Fibroblast of lung (primary cell): ENCODE measurements at regions not wholly inside any gene's neighbourhood (a gene's known extent, or its start where the extent isn't known, plus 50 kb on each side); places are given as distances from the start of the nearest gene placed in this dataset.

Source experiments
- DNase-seq, 2 donors: peaks; one replicate each; pipeline versions ENCODE4 v3.0.0 to v3.0.0-alpha.2; 2010; ENCODE audit warnings: low read depth in 2 of 2
- H2AFZ ChIP-seq: 2 replicates; pipeline ENCODE4 v1.5.1; 2012; ENCODE audit warnings: low read length, control low read depth, inconsistent platforms
- H3K27ac ChIP-seq: 2 replicates; pipeline ENCODE4 v1.5.1; 2011; ENCODE audit warnings: low read length, control low read depth; ENCODE audit not compliant: insufficient read depth
- H3K27me3 ChIP-seq: 2 replicates; pipeline ENCODE4 v1.5.1; 2011; ENCODE audit warnings: mild to moderate bottlenecking, low read length; ENCODE audit not compliant: control insufficient read depth, insufficient read depth
- H3K36me3 ChIP-seq: 2 replicates; pipeline ENCODE4 v1.5.1; 2011; ENCODE audit warnings: low read length; ENCODE audit not compliant: control insufficient read depth, insufficient read depth
- H3K4me1 ChIP-seq: 2 replicates; pipeline ENCODE4 v1.5.1; 2011; ENCODE audit warnings: low read length; ENCODE audit not compliant: control insufficient read depth, insufficient read depth; ENCODE audit errors: extremely low read depth
- H3K4me2 ChIP-seq: 2 replicates; pipeline ENCODE4 v1.5.1; 2011; ENCODE audit warnings: low read length, control low read depth; ENCODE audit not compliant: insufficient read depth; ENCODE audit errors: extremely low read depth
- H3K4me3 ChIP-seq, 4 experiments: fragments of 200-600 bp in 1 of 4; sonication (generic) in 1 of 4; replicated peaks in 1 of 4; 2 replicates each; pipeline ENCODE4 v1.5.1; 2011 to 2016; ENCODE audit warnings: low read length in 4 of 4, low read depth in 3 of 4, mild to moderate bottlenecking in 3 of 4, control low read depth in 2 of 4, inconsistent platforms in 1 of 4, mixed read lengths in 1 of 4; ENCODE audit not compliant: insufficient read depth in 1 of 4; ENCODE audit errors: control extremely low read depth in 1 of 4
- H3K79me2 ChIP-seq: 2 replicates; pipeline ENCODE4 v1.5.1; 2012; ENCODE audit warnings: mild to moderate bottlenecking, low read length, inconsistent platforms; ENCODE audit not compliant: control insufficient read depth, insufficient read depth
- H3K9ac ChIP-seq: 2 replicates; pipeline ENCODE4 v1.5.1; 2011; ENCODE audit warnings: mild to moderate bottlenecking, low read length, control low read depth; ENCODE audit not compliant: insufficient read depth
- H3K9me3 ChIP-seq: 2 replicates; pipeline ENCODE4 v1.5.1; 2012; ENCODE audit warnings: low read depth, low read length; ENCODE audit not compliant: control insufficient read depth, insufficient read depth
- H4K20me1 ChIP-seq: 2 replicates; pipeline ENCODE4 v1.5.1; 2011; ENCODE audit warnings: low read length; ENCODE audit not compliant: control insufficient read depth, insufficient read depth; ENCODE audit errors: extremely low read depth
- EZH2 ChIP-seq: IDR thresholded peaks from 2 replicates; pipeline ENCODE4 v1.5.1; 2012; ENCODE audit warnings: low read length, control low read depth, mild to moderate bottlenecking; ENCODE audit errors: missing control alignments
- TF ChIP-seq, protein P1 (sequence below), 2 donors: IDR thresholded peaks in 1 of 2; conservative IDR thresholded peaks in 1 of 2; 1 replicate in 1 of 2; 2 replicates in 1 of 2; pipeline ENCODE4 v1.5.1; 2011 to 2012; ENCODE audit warnings: low read length in 2 of 2, control low read depth in 1 of 2, inconsistent platforms in 1 of 2, low read depth in 1 of 2, mild to moderate bottlenecking in 1 of 2

DNA sequence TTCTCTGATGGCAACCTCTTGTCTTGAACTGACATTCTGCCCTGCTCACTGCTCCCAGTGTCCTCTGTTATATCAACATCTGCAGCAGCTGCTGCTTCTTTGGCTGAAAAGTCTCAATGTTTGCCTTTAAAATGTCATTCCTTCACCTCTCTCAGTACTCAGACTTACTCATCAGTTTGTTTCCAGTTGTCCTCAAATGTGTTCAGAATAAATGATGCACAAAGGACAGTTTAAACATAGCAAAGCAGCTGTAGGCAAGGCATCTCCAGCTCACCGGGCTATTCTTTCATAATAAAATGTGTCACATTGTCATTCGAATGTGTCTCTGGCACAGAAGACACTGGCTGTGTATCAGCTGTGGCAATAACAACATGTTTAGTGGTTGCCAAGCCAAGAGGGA lies 590.9 kb upstream of the ZNF608 start:
- no peak for TF ChIP-seq EZH2
- TF ChIP-seq, protein P1, sequence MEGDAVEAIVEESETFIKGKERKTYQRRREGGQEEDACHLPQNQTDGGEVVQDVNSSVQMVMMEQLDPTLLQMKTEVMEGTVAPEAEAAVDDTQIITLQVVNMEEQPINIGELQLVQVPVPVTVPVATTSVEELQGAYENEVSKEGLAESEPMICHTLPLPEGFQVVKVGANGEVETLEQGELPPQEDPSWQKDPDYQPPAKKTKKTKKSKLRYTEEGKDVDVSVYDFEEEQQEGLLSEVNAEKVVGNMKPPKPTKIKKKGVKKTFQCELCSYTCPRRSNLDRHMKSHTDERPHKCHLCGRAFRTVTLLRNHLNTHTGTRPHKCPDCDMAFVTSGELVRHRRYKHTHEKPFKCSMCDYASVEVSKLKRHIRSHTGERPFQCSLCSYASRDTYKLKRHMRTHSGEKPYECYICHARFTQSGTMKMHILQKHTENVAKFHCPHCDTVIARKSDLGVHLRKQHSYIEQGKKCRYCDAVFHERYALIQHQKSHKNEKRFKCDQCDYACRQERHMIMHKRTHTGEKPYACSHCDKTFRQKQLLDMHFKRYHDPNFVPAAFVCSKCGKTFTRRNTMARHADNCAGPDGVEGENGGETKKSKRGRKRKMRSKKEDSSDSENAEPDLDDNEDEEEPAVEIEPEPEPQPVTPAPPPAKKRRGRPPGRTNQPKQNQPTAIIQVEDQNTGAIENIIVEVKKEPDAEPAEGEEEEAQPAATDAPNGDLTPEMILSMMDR (conservative IDR thresholded peaks at IDR 0.05 in 1 of 2, IDR thresholded peaks at IDR 0.05 in 1 of 2; ENCODE audit: low read depth in 1 of 2, low read length in 2 of 2), result no peak
- H3K4me1 ChIP-seq, result peaks cover 5% of the 10 kb centered on the region
- no peaks in the 10 kb centered on the region for H3K9me3 ChIP-seq
- DNase-seq, result no peak
- H3K36me3 ChIP-seq, result no peaks in the 10 kb centered on the region
- H3K27me3 ChIP-seq, result no peaks in the 10 kb centered on the region
- H3K27ac ChIP-seq, result no peak overlapping the region
- no peaks in the 10 kb centered on the region for H4K20me1 ChIP-seq
- H3K4me3 ChIP-seq, result no peak overlapping the region
- no peaks in the 10 kb centered on the region for H3K79me2 ChIP-seq
- no peak overlapping the region for H3K9ac ChIP-seq
- H2AFZ ChIP-seq, result no peak overlapping the region
- peak overlapping the region; percentile 49 for H3K4me2 ChIP-seq

DNA sequence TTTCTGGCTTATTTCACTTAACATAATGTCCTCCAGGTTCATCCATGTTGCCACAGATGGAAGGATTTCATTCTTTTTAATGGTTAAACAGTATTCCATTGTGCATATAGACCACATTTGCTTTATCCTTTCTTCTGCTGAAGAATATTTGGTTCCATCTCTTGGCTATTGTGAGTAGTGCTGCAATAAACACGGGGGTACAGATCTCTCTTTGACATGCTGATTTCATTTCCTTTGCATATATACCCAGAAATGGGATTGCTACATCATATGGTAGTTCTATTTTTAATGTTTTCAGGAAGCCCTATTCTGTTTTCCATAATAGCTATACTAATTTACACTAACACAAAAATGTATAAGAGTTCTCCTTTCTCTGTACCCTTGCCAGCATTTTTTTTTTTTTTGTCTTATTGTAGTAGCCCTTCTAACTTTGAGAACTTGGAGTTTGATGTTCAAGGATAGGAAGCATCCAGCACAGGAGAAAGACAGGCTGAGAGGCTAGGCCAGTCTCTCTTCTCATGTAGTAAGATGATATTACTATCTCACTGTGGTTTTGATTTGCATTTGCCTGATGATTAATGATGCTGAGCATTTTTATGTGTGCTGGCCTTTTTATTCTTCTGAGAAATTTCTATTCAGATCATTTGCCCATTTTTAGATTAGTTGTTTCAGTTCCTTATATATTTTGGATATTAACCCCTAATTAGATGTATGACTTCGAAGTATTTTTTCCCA lies 592.2 kb upstream of the ZNF608 start:
- peak in 1 of 2 donors; percentile 25 for DNase-seq
- peaks cover 8% of the 10 kb centered on the region for H3K4me1 ChIP-seq
- no peak for TF ChIP-seq EZH2
- TF ChIP-seq, protein P1 (conservative IDR thresholded peaks at IDR 0.05 in 1 of 2, IDR thresholded peaks at IDR 0.05 in 1 of 2; ENCODE audit: low read depth in 1 of 2, low read length in 2 of 2), result no peak

DNA sequence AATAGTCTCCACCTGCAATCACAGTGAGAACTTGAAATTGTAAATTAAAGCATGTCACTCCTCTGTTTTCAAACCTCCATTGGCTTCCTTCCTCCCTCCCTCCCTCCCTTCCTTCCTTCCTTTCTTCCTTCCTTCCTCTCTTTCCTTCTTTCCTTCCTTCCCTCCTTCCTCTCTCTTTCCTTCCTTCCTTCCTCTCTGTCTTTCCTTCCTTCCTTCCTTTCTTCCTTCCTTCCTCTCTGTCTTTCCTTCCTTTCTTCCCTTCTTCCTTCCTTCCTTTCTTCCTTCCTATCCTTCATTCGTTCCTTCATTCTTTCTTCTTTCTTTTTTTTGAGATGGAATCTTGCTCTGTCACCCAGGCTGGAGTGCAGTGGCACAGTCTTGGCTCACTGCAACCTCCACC lies 595.0 kb upstream of the ZNF608 start:
- DNase-seq, result no peak
- no peaks in the 10 kb centered on the region for H3K36me3 ChIP-seq
- no peaks in the 10 kb centered on the region for H3K27me3 ChIP-seq
- H4K20me1 ChIP-seq, result no peaks in the 10 kb centered on the region
- no peak overlapping the region for H3K27ac ChIP-seq
- H3K9me3 ChIP-seq, result no peaks in the 10 kb centered on the region
- H3K4me3 ChIP-seq, result no peak overlapping the region
- H2AFZ ChIP-seq, result no peak overlapping the region
- no peak overlapping the region for H3K9ac ChIP-seq
- TF ChIP-seq EZH2, result no peak
- H3K4me1 ChIP-seq, result peaks cover 8% of the 10 kb centered on the region
- H3K79me2 ChIP-seq, result no peaks in the 10 kb centered on the region
- no peak overlapping the region for H3K4me2 ChIP-seq

More for the DNA sequence above, 592.2 kb upstream of the ZNF608 start:
- Histone ChIP-seq H3K9ac (no peak overlapping the region), H3K27me3 (no peaks in the 10 kb centered on the region), H4K20me1 (no peaks in the 10 kb centered on the region), H3K4me3 (no peak overlapping the region), H3K79me2 (no peaks in the 10 kb centered on the region), H3K4me2 (no peak overlapping the region), H3K27ac (no peak overlapping the region), H3K9me3 (no peaks in the 10 kb centered on the region), H2AFZ (no peak overlapping the region), H3K36me3 (no peaks in the 10 kb centered on the region)
